ENCODE measurements at regions not wholly inside any gene's neighbourhood (a gene's known extent, or its start where the extent isn't known, plus 50 kb on each side); places are given as distances from the start of the nearest gene placed in this dataset.

DNA sequence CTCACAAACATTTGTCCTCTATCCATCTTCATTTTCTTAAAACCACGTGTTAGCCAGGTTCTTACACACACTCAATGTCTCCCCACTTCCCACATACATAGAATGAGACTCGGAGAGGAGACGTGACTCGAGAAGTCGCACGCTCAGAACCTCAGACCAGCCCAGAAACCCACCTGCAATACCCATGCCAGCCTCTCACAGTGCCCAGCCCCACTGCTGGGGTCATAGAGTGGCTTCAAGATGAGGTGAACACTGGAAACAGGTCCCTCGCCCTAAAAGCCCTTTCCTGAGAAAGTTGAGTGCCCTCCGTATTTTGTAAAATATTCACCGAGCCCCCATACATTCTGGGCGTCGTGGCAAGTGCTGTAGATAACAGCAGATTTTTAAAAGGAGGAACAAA, 487.4 kb downstream of the EIPR1 start:
- TF ChIP-seq, protein P1, sequence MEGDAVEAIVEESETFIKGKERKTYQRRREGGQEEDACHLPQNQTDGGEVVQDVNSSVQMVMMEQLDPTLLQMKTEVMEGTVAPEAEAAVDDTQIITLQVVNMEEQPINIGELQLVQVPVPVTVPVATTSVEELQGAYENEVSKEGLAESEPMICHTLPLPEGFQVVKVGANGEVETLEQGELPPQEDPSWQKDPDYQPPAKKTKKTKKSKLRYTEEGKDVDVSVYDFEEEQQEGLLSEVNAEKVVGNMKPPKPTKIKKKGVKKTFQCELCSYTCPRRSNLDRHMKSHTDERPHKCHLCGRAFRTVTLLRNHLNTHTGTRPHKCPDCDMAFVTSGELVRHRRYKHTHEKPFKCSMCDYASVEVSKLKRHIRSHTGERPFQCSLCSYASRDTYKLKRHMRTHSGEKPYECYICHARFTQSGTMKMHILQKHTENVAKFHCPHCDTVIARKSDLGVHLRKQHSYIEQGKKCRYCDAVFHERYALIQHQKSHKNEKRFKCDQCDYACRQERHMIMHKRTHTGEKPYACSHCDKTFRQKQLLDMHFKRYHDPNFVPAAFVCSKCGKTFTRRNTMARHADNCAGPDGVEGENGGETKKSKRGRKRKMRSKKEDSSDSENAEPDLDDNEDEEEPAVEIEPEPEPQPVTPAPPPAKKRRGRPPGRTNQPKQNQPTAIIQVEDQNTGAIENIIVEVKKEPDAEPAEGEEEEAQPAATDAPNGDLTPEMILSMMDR (IDR thresholded peaks at IDR 0.05; ENCODE audit: insufficient read depth, low read length) = no peak
- no peak for DNase-seq (ENCODE audit: low read depth)
- H3K4me3 ChIP-seq (ENCODE audit: low read depth, low read length) = no peak overlapping the region

DNA sequence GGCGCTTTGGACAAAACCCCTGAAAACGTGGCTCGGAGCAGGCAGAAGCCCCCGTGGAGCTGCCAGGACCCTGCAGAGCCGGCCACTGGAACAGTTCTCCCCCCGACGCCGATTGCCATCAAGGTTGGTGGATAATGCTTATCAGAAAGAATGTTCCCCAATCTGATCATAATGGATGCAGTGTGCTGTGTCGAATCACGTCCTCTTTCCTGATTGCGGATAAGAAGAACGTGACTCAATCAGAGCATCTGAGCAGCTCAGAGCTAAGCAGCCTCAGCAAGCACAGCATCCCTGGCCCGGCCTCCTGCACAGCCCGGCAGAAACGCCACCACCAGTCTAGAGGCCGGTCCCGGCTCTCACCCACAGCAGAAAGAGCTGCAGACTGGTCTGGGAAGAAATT, 488.0 kb downstream of the EIPR1 start:
- TF ChIP-seq, protein P1 (IDR thresholded peaks at IDR 0.05; ENCODE audit: insufficient read depth, low read length) = no peak
- no peak for DNase-seq (ENCODE audit: low read depth)
- H3K4me3 ChIP-seq (ENCODE audit: low read depth, low read length) = no peak overlapping the region

DNA sequence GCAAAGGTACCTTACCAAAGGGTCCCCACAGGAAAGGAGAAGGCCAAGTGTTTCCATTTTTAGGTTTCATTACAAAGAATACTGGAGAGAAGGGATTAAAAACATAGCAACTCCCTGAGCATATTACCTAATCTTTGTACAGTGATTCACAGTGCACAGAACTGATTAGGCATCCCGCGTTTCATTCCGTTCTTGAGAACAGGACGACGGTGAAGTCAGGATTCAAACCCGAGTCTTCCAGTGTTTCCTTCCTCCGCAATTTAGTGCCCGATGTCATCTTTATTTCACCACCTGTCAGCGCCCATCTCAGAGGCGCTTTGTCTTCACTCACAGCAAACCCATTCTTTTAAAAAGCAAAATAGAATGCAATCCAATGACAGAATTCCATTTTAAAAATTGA, 488.5 kb downstream of the EIPR1 start:
- TF ChIP-seq, protein P1 (IDR thresholded peaks at IDR 0.05; ENCODE audit: insufficient read depth, low read length) = no peak
- H3K4me3 ChIP-seq (ENCODE audit: low read depth, low read length) = no peak overlapping the region
- no peak for DNase-seq (ENCODE audit: low read depth)

DNA sequence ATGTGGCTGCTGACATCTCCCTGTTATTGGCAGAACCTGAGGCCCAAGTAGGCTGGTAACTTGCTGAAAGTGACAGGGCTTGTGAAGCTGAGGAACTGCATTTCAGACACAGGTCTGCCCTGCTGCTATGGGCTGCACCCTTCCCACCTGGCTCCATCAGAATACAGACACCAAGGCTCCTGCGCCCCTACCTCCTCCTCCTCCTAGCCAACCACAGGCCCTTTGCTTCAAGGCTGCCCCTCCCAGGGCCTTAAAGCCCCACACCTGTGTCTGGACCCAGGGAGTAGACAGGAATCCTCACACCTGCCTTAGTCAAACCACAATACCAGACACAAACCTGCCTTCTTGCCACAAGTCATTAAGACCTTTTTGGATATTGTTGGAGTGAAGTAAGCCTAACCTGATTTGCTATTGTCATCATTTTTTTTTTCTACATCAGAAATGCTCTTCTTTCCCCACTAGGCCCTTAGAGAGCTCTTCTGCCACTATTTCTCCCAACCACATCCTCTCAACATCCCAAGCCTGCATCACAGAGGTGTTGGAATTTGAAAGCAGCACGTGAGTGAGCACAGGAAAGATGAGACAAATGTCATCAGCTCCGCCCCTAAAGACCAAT, 489.7 kb downstream of the EIPR1 start:
- DNase-seq (ENCODE audit: low read depth) = no peak
- H3K4me3 ChIP-seq (ENCODE audit: low read depth, low read length) = no peak overlapping the region
- TF ChIP-seq, protein P1 (IDR thresholded peaks at IDR 0.05; ENCODE audit: insufficient read depth, low read length) = no peak

DNA sequence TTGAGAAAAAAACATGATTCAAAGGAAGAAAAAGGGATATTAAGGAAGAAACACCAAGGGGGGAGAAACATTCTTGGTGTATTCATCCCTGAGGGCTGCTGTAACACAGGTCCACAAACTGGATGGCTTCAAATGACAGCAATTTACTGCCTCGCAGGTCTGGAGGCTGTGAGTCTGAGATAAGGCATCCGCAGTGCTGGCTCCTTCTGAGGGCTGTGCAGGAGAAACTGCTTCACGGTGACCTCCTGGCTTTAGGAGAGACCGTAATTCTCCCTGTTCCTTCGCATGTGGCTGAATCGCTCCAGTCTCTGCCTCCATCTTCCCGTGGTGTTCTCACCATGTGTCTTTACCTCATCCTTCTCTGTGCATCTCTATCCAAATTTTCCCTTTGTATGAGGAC, 490.7 kb downstream of the EIPR1 start:
- DNase-seq (ENCODE audit: low read depth) = no peak
- TF ChIP-seq, protein P1 (IDR thresholded peaks at IDR 0.05; ENCODE audit: insufficient read depth, low read length) = no peak
- no peak overlapping the region for H3K4me3 ChIP-seq (ENCODE audit: low read depth, low read length)

DNA sequence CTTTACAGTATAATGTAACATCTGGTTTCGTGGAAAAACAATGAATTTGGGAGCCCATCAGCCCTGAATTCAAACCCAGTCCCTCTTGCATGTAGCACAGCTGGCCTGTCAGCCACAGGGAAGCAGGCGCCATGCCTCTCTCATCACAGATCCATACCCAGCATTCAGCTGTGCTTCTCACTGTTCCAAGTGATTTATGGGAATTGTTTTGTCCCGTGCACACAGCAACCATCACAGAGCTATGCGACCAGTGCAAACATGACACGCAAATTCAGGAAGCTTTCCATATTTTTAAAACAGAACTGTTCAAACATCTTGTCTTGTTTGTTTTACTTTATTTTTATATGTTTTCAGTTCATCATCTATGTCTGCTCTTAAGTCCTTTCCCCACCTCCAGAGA, 496.1 kb downstream of the EIPR1 start:
- no peak for DNase-seq (ENCODE audit: low read depth)
- TF ChIP-seq, protein P1 (IDR thresholded peaks at IDR 0.05; ENCODE audit: insufficient read depth, low read length) = no peak
- no peak overlapping the region for H3K4me3 ChIP-seq (ENCODE audit: low read depth, low read length)

DNA sequence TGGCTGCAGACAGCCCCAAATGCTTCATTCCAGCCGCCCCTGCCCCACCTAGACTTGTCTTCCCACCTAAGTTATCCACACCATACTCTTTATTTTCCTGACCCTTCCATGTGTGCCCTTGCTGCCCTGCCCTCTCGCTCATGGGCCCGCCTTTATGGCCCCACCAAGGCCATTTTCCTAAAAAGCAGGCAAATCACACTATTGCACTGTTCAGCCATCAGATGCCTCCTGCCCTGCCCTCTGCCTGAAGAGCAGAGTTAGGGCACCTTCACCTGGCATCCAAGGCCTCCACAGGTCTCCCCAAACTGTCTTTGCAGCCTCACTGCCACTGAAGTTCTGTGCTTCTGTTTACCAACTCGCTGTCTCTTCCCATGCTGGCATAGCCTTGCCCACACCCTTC, 496.7 kb downstream of the EIPR1 start:
- no peak overlapping the region for H3K4me3 ChIP-seq (ENCODE audit: low read depth, low read length)
- no peak for DNase-seq (ENCODE audit: low read depth)
- TF ChIP-seq, protein P1 (IDR thresholded peaks at IDR 0.05; ENCODE audit: insufficient read depth, low read length) = no peak

Measured in fibroblast of the aortic adventitia (primary cell).